Neural cell (in vitro differentiated cells): ENCODE measurements at regions not wholly inside any gene's neighbourhood (a gene's known extent, or its start where the extent isn't known, plus 50 kb on each side); places are given as distances from the start of the nearest gene placed in this dataset.

Experiments
- H2AFZ ChIP-seq: fragments of 200-600, 300-800 bp; sonication (generic), shearing (Covaris generic); 2 replicates; pipeline ENCODE4 v1.6.0; 2014; ENCODE audit warnings: low read depth, mild to moderate bottlenecking, antibody characterized with exemption, low read length, moderate library complexity
- H3F3A ChIP-seq: fragments of 200-600 bp; shearing (Covaris generic); 2 replicates; pipeline ENCODE4 v1.6.1; 2016; ENCODE audit warnings: mild to moderate bottlenecking, moderate library complexity, mixed read lengths, antibody characterized with exemption, low read length; ENCODE audit not compliant: insufficient read depth, poor library complexity, severe bottlenecking
- H3K27ac ChIP-seq: fragments of 200-600, 300-800 bp; sonication (generic), shearing (Covaris generic); 2 replicates; pipeline ENCODE4 v1.5.1; 2014; ENCODE audit warnings: mild to moderate bottlenecking, low read length, moderate library complexity
- H3K27me3 ChIP-seq: fragments of 300-800, 200-600 bp; sonication (generic), shearing (Covaris generic); 2 replicates; pipeline ENCODE4 v1.6.0; 2014; ENCODE audit warnings: mild to moderate bottlenecking, low read depth, low read length, moderate library complexity; ENCODE audit not compliant: insufficient read depth
- H3K36me3 ChIP-seq: fragments of 300-800, 200-600 bp; sonication (generic), shearing (Covaris generic); 2 replicates; pipeline ENCODE4 v1.5.1; 2014; ENCODE audit warnings: mild to moderate bottlenecking, antibody characterized with exemption, low read length, moderate library complexity; ENCODE audit not compliant: insufficient read depth
- H3K4me2 ChIP-seq: fragments of 300-800, 200-600 bp; sonication (generic), shearing (Covaris generic); 2 replicates; pipeline ENCODE4 v1.6.0; 2014; ENCODE audit warnings: mild to moderate bottlenecking, low read length
- H3K4me3 ChIP-seq: fragments of 300-800, 200-600 bp; sonication (generic), shearing (Covaris generic); 2 replicates; pipeline ENCODE4 v1.5.1; 2014; ENCODE audit warnings: mild to moderate bottlenecking, low read length, moderate library complexity
- H3K79me2 ChIP-seq: fragments of 200-600 bp; shearing (Covaris generic); replicated peaks from 2 replicates; pipeline ENCODE4 v1.6.0; 2014; ENCODE audit warnings: mild to moderate bottlenecking, low read length, moderate library complexity; ENCODE audit not compliant: insufficient read depth
- H3K9ac ChIP-seq: fragments of 300-800, 200-600 bp; sonication (generic), shearing (Covaris generic); 2 replicates; pipeline ENCODE4 v1.6.1; 2016; ENCODE audit warnings: mild to moderate bottlenecking, low read length, mixed read lengths
- H3K9me2 ChIP-seq: fragments of 200-600 bp; shearing (Covaris generic); 2 replicates; pipeline ENCODE4 v1.6.1; 2016; ENCODE audit warnings: mild to moderate bottlenecking, low read length, mixed read lengths; ENCODE audit not compliant: insufficient read depth
- H3K9me3 ChIP-seq: fragments of 200-600, 300-800 bp; sonication (generic), shearing (Covaris generic); 2 replicates; pipeline ENCODE4 v1.6.1; 2016; ENCODE audit warnings: mild to moderate bottlenecking, mixed run types, low read length, moderate library complexity, mixed read lengths
- H4K20me1 ChIP-seq: fragments of 200-600 bp; shearing (Covaris generic); 2 replicates; pipeline ENCODE4 v1.6.1; 2016; ENCODE audit warnings: mild to moderate bottlenecking, mixed run types; ENCODE audit not compliant: insufficient read depth
- EP300 ChIP-seq: fragments of 450-650 bp; conservative IDR thresholded peaks from 2 replicates; pipeline ENCODE4 v1.6.1; 2014; ENCODE audit warnings: antibody characterized with exemption, mild to moderate bottlenecking, moderate library complexity; ENCODE audit not compliant: poor library complexity, severe bottlenecking
- EZH2 ChIP-seq: fragments of 200-600, 300-800 bp; shearing (Covaris generic), sonication (generic); IDR thresholded peaks from 2 replicates; pipeline ENCODE4 v1.6.1; 2014; ENCODE audit warnings: antibody characterized with exemption, low read length, borderline replicate concordance, mild to moderate bottlenecking; ENCODE audit not compliant: insufficient read depth, poor library complexity, severe bottlenecking
- MXI1 ChIP-seq: fragments of 450-650 bp; conservative IDR thresholded peaks from 2 replicates; pipeline ENCODE4 v1.6.1; 2014; ENCODE audit warnings: antibody characterized with exemption, mild to moderate bottlenecking; ENCODE audit not compliant: poor library complexity, severe bottlenecking
- POLR2AphosphoS5 ChIP-seq: IDR thresholded peaks from 2 replicates; pipeline ENCODE4 v1.6.1; 2012
- RAD21 ChIP-seq: fragments of 450-650 bp; conservative IDR thresholded peaks from 2 replicates; pipeline ENCODE4 v1.6.1; 2014; ENCODE audit warnings: antibody characterized with exemption, mild to moderate bottlenecking, moderate library complexity
- SMC3 ChIP-seq: fragments of 450-650 bp; conservative IDR thresholded peaks from 2 replicates; pipeline ENCODE4 v1.6.1; 2014; ENCODE audit warnings: antibody characterized with exemption, mild to moderate bottlenecking, moderate library complexity; ENCODE audit not compliant: poor library complexity
- TAF1 ChIP-seq: IDR thresholded peaks from 2 replicates; pipeline ENCODE4 v1.6.1; 2012; ENCODE audit warnings: low read depth
- TF ChIP-seq, protein P1 (sequence below): fragments of 450-650 bp; IDR thresholded peaks from 2 replicates; pipeline ENCODE4 v1.5.1; 2014; ENCODE audit warnings: antibody characterized with exemption, mild to moderate bottlenecking, moderate library complexity; ENCODE audit not compliant: poor library complexity, severe bottlenecking
- TF ChIP-seq, protein P2 (sequence below): IDR thresholded peaks from 2 replicates; pipeline ENCODE4 v1.6.1; 2012; ENCODE audit warnings: borderline replicate concordance

- Histone ChIP-seq H4K20me1 (no peaks in the 10 kb centered on the region), H3K4me2 (no peak overlapping the region)
- TF ChIP-seq, protein P1, sequence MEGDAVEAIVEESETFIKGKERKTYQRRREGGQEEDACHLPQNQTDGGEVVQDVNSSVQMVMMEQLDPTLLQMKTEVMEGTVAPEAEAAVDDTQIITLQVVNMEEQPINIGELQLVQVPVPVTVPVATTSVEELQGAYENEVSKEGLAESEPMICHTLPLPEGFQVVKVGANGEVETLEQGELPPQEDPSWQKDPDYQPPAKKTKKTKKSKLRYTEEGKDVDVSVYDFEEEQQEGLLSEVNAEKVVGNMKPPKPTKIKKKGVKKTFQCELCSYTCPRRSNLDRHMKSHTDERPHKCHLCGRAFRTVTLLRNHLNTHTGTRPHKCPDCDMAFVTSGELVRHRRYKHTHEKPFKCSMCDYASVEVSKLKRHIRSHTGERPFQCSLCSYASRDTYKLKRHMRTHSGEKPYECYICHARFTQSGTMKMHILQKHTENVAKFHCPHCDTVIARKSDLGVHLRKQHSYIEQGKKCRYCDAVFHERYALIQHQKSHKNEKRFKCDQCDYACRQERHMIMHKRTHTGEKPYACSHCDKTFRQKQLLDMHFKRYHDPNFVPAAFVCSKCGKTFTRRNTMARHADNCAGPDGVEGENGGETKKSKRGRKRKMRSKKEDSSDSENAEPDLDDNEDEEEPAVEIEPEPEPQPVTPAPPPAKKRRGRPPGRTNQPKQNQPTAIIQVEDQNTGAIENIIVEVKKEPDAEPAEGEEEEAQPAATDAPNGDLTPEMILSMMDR, result no peak
- no peak for TF ChIP-seq SMC3
- TF ChIP-seq TAF1, result no peak
- TF ChIP-seq MXI1, result no peak
- TF ChIP-seq, protein P2, sequence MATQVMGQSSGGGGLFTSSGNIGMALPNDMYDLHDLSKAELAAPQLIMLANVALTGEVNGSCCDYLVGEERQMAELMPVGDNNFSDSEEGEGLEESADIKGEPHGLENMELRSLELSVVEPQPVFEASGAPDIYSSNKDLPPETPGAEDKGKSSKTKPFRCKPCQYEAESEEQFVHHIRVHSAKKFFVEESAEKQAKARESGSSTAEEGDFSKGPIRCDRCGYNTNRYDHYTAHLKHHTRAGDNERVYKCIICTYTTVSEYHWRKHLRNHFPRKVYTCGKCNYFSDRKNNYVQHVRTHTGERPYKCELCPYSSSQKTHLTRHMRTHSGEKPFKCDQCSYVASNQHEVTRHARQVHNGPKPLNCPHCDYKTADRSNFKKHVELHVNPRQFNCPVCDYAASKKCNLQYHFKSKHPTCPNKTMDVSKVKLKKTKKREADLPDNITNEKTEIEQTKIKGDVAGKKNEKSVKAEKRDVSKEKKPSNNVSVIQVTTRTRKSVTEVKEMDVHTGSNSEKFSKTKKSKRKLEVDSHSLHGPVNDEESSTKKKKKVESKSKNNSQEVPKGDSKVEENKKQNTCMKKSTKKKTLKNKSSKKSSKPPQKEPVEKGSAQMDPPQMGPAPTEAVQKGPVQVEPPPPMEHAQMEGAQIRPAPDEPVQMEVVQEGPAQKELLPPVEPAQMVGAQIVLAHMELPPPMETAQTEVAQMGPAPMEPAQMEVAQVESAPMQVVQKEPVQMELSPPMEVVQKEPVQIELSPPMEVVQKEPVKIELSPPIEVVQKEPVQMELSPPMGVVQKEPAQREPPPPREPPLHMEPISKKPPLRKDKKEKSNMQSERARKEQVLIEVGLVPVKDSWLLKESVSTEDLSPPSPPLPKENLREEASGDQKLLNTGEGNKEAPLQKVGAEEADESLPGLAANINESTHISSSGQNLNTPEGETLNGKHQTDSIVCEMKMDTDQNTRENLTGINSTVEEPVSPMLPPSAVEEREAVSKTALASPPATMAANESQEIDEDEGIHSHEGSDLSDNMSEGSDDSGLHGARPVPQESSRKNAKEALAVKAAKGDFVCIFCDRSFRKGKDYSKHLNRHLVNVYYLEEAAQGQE, result no peak
- no peak for TF ChIP-seq EZH2
- no peak for TF ChIP-seq RAD21
- TF ChIP-seq EP300, result no peak
- TF ChIP-seq POLR2AphosphoS5, result no peak
Measured at GRCh38 chr13:103164251-103164650, 98.0 kb upstream of the SLC10A2 start.

DNA sequence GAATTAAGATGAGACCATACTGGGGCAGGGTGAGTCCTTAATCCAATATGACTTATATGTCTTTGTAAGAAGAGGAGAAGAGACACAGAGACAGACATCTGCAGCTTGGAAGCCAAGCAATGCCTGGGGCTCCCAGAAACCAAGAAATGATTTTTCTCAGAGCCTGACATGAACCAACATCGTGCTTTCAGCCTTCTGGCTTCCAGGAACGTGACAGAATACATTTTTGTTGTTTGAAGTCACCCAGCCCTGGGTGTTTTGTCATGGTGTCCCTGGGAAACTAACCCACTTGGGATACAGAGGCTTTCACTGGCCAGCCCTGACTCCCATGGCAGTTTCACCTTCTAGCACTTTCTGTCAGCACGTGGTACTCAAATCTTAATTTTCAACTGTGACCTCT, 95.3 kb upstream of the SLC10A2 start:
- Histone ChIP-seq H3K4me2 (no peak overlapping the region), H3K4me3 (no peak overlapping the region), H3K9me2 (no peaks in the 10 kb centered on the region), H3K9ac (no peak overlapping the region), H3K27ac (no peak overlapping the region), H3K27me3 (no peaks in the 10 kb centered on the region), H2AFZ (no peak overlapping the region), H3K9me3 (no peaks in the 10 kb centered on the region), H3F3A (no peaks in the 10 kb centered on the region), H3K36me3 (no peaks in the 10 kb centered on the region), H3K79me2 (no peaks in the 10 kb centered on the region), H4K20me1 (no peaks in the 10 kb centered on the region)
- TF ChIP-seq EZH2 (no peak), TAF1 (no peak), SMC3 (no peak), MXI1 (no peak), RAD21 (no peak), POLR2AphosphoS5 (no peak), EP300 (no peak)
- TF ChIP-seq, protein P1, result no peak
- TF ChIP-seq, protein P2, result no peak

More at GRCh38 chr13:103164251-103164650, 98.0 kb upstream of the SLC10A2 start:
- Histone ChIP-seq H3K79me2 (no peaks in the 10 kb centered on the region), H3K27me3 (no peaks in the 10 kb centered on the region), H3K27ac (no peak overlapping the region), H2AFZ (no peak overlapping the region), H3K4me3 (no peak overlapping the region), H3K9ac (no peak overlapping the region), H3F3A (no peaks in the 10 kb centered on the region), H3K9me2 (no peaks in the 10 kb centered on the region), H3K9me3 (no peaks in the 10 kb centered on the region), H3K36me3 (no peaks in the 10 kb centered on the region)
